ENCODE measurements at regions not wholly inside any gene's neighbourhood (a gene's known extent, or its start where the extent isn't known, plus 50 kb on each side); places are given as distances from the start of the nearest gene placed in this dataset.

DNA sequence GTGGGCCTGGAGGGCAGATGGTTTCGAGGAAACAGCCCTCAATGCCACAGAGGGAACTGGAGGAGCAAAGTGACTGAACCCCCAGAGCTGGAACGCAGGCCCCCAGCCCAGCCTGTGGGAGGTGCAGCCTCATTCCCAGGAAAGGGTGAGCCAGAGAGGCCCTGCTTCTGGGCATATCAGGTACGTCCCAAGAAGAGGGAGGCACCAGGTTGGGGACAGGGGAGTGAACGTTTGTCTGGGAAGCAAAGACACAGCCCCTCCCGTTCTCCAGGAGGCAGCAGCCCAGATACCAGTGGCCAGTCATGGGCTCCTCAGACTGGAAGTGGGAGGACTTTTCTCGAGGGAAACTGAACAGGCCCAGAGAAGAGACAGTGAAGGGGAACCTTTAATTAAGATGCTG is 74.3 kb upstream of the RET start:
- TF ChIP-seq MAFK (IDR thresholded peaks at IDR 0.05; ENCODE audit: low read depth, low read length) (no peak), POLR2A (IDR thresholded peaks at IDR 0.05; ENCODE audit: low read depth, low read length) (no peak), RFX5 (IDR thresholded peaks at IDR 0.05; ENCODE audit: low read depth, low read length) (no peak), BHLHE40 (IDR thresholded peaks at IDR 0.05; ENCODE audit: low read depth, low read length) (no peak), NFE2L2 (IDR thresholded peaks at IDR 0.05; ENCODE audit: low read depth, low read length) (no peak)
- TF ChIP-seq, protein P1, sequence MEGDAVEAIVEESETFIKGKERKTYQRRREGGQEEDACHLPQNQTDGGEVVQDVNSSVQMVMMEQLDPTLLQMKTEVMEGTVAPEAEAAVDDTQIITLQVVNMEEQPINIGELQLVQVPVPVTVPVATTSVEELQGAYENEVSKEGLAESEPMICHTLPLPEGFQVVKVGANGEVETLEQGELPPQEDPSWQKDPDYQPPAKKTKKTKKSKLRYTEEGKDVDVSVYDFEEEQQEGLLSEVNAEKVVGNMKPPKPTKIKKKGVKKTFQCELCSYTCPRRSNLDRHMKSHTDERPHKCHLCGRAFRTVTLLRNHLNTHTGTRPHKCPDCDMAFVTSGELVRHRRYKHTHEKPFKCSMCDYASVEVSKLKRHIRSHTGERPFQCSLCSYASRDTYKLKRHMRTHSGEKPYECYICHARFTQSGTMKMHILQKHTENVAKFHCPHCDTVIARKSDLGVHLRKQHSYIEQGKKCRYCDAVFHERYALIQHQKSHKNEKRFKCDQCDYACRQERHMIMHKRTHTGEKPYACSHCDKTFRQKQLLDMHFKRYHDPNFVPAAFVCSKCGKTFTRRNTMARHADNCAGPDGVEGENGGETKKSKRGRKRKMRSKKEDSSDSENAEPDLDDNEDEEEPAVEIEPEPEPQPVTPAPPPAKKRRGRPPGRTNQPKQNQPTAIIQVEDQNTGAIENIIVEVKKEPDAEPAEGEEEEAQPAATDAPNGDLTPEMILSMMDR (conservative IDR thresholded peaks at IDR 0.05; ENCODE audit: low read depth, low read length) = no peak

Data from IMR-90 (cell line).